NB4 (cell line): ENCODE measurements at regions not wholly inside any gene's neighbourhood (a gene's known extent, or its start where the extent isn't known, plus 50 kb on each side); places are given as distances from the start of the nearest gene placed in this dataset.

Experiments used
- DNase-seq: peaks from one replicate; pipeline ENCODE4 v3.0.0; 2010; ENCODE audit warnings: low read depth
- H3K4me3 ChIP-seq: one replicate; pipeline ENCODE4 v1.5.1; 2011; ENCODE audit warnings: mild to moderate bottlenecking, low read depth, low read length, moderate library complexity
- MYC ChIP-seq: IDR thresholded peaks from 2 replicates; pipeline ENCODE4 v1.6.1; 2011; ENCODE audit warnings: low read depth, low read length
- POLR2A ChIP-seq: IDR thresholded peaks from 2 replicates; pipeline ENCODE4 v1.6.1; 2011; ENCODE audit warnings: mild to moderate bottlenecking; ENCODE audit not compliant: insufficient read length; ENCODE audit errors: extremely low read depth
- TF ChIP-seq, protein P1 (sequence below): IDR thresholded peaks from one replicate; pipeline ENCODE4 v1.5.1; 2012; ENCODE audit warnings: low read depth, low read length
- TF ChIP-seq, protein P2 (sequence below): IDR thresholded peaks from 2 replicates; pipeline ENCODE4 v1.6.1; 2011; ENCODE audit warnings: low read depth, low read length

DNA sequence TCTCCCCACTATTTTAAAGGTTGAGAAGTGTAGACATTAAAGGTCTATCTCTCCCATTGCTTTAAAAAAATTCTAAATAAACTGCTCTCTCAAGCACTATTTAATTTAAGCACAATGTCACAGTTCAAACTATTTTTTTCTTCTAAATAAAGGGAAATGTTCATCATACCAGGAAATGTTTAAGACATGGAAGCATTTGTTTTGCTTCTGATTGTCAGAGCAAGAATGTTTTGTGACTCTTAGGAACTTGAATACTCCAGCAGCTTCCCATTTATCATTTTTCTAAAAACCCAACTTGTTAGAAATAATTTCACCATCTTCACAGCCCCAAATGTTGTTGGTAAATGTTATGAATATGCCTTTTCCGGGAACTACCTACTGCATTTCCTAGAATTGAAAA, 121.8 kb upstream of the NTF3 start:
- DNase-seq = no peak
- TF ChIP-seq, protein P1, sequence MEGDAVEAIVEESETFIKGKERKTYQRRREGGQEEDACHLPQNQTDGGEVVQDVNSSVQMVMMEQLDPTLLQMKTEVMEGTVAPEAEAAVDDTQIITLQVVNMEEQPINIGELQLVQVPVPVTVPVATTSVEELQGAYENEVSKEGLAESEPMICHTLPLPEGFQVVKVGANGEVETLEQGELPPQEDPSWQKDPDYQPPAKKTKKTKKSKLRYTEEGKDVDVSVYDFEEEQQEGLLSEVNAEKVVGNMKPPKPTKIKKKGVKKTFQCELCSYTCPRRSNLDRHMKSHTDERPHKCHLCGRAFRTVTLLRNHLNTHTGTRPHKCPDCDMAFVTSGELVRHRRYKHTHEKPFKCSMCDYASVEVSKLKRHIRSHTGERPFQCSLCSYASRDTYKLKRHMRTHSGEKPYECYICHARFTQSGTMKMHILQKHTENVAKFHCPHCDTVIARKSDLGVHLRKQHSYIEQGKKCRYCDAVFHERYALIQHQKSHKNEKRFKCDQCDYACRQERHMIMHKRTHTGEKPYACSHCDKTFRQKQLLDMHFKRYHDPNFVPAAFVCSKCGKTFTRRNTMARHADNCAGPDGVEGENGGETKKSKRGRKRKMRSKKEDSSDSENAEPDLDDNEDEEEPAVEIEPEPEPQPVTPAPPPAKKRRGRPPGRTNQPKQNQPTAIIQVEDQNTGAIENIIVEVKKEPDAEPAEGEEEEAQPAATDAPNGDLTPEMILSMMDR = no peak
- TF ChIP-seq, protein P2, sequence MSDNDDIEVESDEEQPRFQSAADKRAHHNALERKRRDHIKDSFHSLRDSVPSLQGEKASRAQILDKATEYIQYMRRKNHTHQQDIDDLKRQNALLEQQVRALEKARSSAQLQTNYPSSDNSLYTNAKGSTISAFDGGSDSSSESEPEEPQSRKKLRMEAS = no peak
- TF ChIP-seq POLR2A (no peak), MYC (no peak)
- H3K4me3 ChIP-seq = no peak overlapping the region

DNA sequence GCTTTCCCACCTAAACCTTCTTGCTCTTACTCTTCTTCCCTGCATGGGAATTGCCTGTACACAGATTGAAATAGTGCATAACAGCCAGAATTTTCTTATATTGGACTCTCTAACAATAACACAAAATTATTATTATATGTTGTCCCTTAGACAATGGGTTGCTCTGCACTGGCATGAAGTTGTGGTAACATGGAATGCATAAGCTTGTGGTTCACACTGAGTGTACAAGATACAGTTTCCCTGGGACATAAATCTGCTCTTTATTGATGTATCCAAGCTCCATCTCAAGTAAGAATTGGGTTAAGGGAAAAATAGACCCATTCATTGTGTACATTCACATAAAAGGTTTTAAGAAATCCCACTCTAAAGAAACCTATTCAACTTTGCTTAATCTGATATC, 114.4 kb upstream of the NTF3 start:
- TF ChIP-seq MYC = no peak
- no peak for TF ChIP-seq POLR2A
- TF ChIP-seq, protein P1 = no peak
- TF ChIP-seq, protein P2 = no peak
- no peak for DNase-seq
- no peak overlapping the region for H3K4me3 ChIP-seq

DNA sequence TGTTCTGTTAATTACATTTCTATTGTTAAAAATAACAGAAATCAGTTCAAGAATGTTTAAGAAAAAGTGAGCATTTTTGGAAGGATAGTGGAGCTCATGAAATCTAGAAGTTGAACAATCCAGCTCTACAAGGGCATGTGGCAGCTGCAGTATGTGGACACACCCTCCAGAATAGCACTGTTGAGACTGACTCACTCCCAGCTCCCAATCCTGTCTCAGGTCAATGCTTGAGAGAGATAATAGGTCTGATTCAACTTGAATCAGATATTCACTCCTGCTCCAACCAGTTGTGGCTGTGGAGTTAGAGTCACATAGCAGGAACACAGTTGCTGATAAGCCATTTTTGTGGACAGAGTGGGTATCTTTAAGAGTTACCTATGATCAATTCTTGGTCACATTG, 113.0 kb upstream of the NTF3 start:
- no peak overlapping the region for H3K4me3 ChIP-seq
- TF ChIP-seq, protein P1 = no peak
- no peak for TF ChIP-seq MYC
- TF ChIP-seq, protein P2 = no peak
- no peak for TF ChIP-seq POLR2A
- DNase-seq = no peak

DNA sequence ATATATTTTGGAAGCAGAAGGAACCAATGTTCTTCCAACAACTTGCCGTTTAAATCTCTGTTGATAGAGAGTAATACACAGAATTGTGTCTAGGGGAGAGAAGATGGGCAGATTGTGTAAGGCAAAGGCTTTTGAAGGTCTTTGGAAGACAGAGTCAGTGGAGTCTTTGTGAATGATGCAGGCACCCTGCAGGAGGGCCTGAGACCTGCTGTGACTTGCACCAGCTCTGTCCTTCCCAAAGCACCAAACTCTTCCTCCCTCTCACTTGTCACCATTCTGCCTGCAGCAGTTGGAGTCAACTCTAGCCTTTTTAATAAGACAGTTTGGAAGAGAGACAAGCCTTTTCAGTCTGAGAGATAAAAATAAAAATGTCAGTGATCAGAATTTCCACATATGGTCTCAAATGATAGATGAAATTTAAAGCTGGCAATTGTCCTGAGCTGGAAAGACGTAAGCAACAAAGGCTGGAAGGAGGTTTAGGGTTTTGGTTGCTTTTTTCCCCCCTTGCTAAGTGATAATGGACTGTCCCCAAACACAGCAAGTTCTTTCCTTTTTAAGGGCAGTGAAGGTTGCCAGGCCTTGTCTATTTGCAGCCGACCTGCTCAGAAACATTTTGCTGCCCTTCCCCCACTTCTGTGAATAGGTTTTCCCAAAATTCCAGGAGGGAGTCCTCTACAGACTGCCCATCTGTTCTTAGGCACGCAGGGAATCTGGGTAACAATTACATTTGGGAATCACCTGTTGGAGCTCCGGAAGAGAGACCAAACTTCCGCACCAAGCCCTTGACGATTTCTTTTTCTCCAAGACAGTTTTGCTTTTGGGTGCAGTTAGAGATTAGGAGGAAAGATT, 103.0 kb upstream of the NTF3 start:
- DNase-seq = no peak
- no peak overlapping the region for H3K4me3 ChIP-seq
- TF ChIP-seq POLR2A (no peak), MYC (no peak)
- TF ChIP-seq, protein P2 = no peak
- TF ChIP-seq, protein P1 = no peak

DNA sequence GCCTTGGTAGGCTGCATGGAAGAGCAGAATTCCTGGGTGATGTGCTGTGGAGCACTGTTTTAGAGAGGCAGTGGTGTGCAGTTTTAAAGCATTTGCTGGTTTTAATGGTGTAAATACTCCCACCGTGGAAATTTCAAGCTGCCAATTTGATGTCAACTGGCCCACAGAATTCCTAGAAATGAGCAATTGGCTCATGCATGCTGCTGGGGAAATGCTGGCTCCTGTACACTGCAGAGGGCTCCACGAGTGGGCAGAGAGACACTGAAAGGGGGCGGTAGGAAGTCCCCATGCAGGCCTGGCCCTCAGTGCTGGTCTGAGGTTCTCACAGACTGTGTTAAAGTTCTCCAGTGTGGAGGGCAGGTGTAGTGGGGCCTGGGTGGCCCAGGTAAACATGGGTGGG, 99.4 kb upstream of the NTF3 start:
- TF ChIP-seq, protein P1 = no peak
- TF ChIP-seq, protein P2 = no peak
- TF ChIP-seq POLR2A (no peak), MYC (no peak)

DNA sequence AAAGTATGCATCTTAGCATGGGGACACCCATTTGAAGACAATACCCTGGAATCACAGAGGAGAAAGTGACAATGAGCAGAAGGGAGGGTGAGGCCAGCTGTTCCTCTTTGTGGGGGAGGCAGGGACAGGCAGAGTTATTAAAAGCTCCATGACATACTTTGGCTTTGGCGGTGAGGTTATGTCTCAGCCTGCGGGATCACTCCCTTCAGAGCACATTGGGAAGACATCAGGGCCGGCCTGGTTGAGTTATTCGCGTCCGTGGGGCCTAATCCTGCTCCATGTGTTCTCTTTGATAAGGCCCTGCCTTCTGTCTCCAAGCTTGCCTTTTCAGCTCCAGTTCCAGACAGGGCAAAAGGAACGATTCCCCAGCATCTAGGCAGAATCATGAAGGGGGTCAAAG, 98.8 kb upstream of the NTF3 start:
- no peak for DNase-seq
- TF ChIP-seq, protein P2 = no peak
- TF ChIP-seq MYC (no peak), POLR2A (no peak)
- TF ChIP-seq, protein P1 = no peak
- no peak overlapping the region for H3K4me3 ChIP-seq

More for the DNA sequence above, 99.4 kb upstream of the NTF3 start:
- no peak for DNase-seq
- no peak overlapping the region for H3K4me3 ChIP-seq
